Tibial nerve (tissue), 4 donors: ENCODE measurements at regions not wholly inside any gene's neighbourhood (a gene's known extent, or its start where the extent isn't known, plus 50 kb on each side); places are given as distances from the start of the nearest gene placed in this dataset.

Experiments used
- DNase-seq, 2 donors: peaks; one replicate each; pipeline ENCODE4 v3.0.0-alpha.2; 2019; ENCODE audit warnings: low spot score in 2 of 2
- H3K27ac ChIP-seq, 4 donors: fragments of 200-600 bp; sonication (generic) in 3 of 4; one replicate each; pipeline ENCODE4 v1.5.1; 2017 to 2019; ENCODE audit warnings: mild to moderate bottlenecking in 1 of 4
- H3K27me3 ChIP-seq, 2 donors: fragments of 200-600 bp; sonication (generic) in 1 of 2; one replicate each; pipeline versions ENCODE4 v1.5.1 to v1.6.0; 2017 to 2019
- H3K36me3 ChIP-seq, 3 donors: fragments of 200-600 bp; sonication (generic); one replicate each; pipeline ENCODE4 v1.5.1; 2018 to 2019
- H3K4me1 ChIP-seq, 4 donors: fragments of 200-600 bp; sonication (generic) in 3 of 4; one replicate each; pipeline ENCODE4 v1.5.1; 2017 to 2019
- H3K4me3 ChIP-seq, 4 donors: fragments of 200-600 bp; sonication (generic) in 3 of 4; one replicate each; pipeline ENCODE4 v1.5.1; 2017 to 2019; ENCODE audit warnings: mild to moderate bottlenecking in 1 of 4, moderate library complexity in 1 of 4
- H3K9me3 ChIP-seq, 4 donors: fragments of 200-600 bp; sonication (generic) in 3 of 4; one replicate each; pipeline ENCODE4 v1.5.1; 2017 to 2019
- EP300 ChIP-seq, 2 donors: sonication (generic); formaldehyde crosslinking; IDR thresholded peaks; one replicate each; pipeline ENCODE4 v1.6.1; 2017; ENCODE audit warnings: antibody characterized with exemption in 2 of 2, mild to moderate bottlenecking in 1 of 2
- POLR2A ChIP-seq, 2 donors: fragments of 450-650 bp; IDR thresholded peaks; one replicate each; pipeline ENCODE4 v1.6.1; 2017; ENCODE audit warnings: antibody characterized with exemption in 2 of 2, mild to moderate bottlenecking in 2 of 2, moderate library complexity in 2 of 2
- WGBS, 2 donors: methylation state at CpG; one replicate each; pipeline ENCODE4 v1.1.5; 2018; 5-methylcytosine and 5-hydroxymethylcytosine counted together
- TF ChIP-seq, protein P1 (sequence below), 5 experiments: fragments of 200-600 bp in 3 of 5; fragments of 450-650 bp in 2 of 5; sonication (generic) in 3 of 5; IDR thresholded peaks; one replicate each; pipeline ENCODE4 v1.5.1; 2016 to 2019; ENCODE audit warnings: antibody characterized with exemption in 5 of 5, mild to moderate bottlenecking in 3 of 5, moderate library complexity in 2 of 5

DNA sequence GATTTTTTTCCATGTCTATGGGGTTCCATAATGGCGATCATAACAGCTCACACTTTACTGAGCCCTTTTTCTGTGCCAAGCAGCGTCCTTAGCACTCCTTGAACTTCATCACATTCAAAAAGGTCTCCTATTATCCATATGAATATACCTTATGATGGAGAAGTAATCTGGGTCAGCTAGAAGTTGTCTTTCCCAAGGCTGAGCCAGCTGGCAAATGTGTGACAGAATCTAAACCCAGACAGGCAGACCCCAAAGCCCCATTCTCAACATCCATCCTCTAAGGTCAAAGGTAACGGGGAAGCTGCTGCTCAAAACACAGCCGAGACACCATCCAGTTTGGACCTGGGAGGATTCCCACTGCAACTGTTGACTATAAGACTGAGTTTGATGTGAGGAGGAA is 249.6 kb downstream of the PRDM2 start:
- TF ChIP-seq POLR2A (IDR thresholded peaks at IDR 0.05) = no peak
- TF ChIP-seq, protein P1, sequence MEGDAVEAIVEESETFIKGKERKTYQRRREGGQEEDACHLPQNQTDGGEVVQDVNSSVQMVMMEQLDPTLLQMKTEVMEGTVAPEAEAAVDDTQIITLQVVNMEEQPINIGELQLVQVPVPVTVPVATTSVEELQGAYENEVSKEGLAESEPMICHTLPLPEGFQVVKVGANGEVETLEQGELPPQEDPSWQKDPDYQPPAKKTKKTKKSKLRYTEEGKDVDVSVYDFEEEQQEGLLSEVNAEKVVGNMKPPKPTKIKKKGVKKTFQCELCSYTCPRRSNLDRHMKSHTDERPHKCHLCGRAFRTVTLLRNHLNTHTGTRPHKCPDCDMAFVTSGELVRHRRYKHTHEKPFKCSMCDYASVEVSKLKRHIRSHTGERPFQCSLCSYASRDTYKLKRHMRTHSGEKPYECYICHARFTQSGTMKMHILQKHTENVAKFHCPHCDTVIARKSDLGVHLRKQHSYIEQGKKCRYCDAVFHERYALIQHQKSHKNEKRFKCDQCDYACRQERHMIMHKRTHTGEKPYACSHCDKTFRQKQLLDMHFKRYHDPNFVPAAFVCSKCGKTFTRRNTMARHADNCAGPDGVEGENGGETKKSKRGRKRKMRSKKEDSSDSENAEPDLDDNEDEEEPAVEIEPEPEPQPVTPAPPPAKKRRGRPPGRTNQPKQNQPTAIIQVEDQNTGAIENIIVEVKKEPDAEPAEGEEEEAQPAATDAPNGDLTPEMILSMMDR (IDR thresholded peaks at IDR 0.05) = no peak
- no peak for TF ChIP-seq EP300 (IDR thresholded peaks at IDR 0.05)
- H3K4me3 ChIP-seq = no peak overlapping the region
- H3K36me3 ChIP-seq = no peaks in the 10 kb centered on the region
- H3K27me3 ChIP-seq = no peaks in the 10 kb centered on the region
- H3K4me1 ChIP-seq = no peaks in the 10 kb centered on the region
- no peaks in the 10 kb centered on the region for H3K9me3 ChIP-seq
- WGBS, 2 donors = 75 to 79% methylated on average over 4 of the region's 4 CpGs
- DNase-seq = no peak
- H3K27ac ChIP-seq = peak overlapping the region in 3 of 4 donors; percentile 53 to 87 (median 55)

DNA sequence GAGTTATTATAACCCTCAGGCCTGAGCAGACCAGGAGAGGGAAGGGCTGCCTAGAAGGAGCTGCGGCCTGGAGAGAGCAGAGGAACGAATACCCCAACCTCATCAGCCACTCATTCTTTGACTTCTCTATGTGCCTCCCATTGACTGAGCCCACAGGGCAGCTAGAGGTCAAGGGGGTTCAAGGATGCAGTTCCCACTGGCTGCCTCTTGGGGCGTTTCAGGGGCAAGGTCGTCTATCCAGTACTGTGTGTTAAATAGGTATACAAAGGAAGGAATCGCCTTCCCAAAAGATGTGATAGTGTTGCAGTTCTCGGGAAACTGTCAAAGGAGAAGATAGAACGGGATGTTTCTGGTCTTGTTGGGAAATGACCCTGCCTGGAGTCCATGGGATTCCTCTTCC is 250.6 kb downstream of the PRDM2 start:
- no peak overlapping the region for H3K4me3 ChIP-seq
- WGBS, 2 donors = 52 to 63% methylated on average over 7 of the region's 7 CpGs

DNA sequence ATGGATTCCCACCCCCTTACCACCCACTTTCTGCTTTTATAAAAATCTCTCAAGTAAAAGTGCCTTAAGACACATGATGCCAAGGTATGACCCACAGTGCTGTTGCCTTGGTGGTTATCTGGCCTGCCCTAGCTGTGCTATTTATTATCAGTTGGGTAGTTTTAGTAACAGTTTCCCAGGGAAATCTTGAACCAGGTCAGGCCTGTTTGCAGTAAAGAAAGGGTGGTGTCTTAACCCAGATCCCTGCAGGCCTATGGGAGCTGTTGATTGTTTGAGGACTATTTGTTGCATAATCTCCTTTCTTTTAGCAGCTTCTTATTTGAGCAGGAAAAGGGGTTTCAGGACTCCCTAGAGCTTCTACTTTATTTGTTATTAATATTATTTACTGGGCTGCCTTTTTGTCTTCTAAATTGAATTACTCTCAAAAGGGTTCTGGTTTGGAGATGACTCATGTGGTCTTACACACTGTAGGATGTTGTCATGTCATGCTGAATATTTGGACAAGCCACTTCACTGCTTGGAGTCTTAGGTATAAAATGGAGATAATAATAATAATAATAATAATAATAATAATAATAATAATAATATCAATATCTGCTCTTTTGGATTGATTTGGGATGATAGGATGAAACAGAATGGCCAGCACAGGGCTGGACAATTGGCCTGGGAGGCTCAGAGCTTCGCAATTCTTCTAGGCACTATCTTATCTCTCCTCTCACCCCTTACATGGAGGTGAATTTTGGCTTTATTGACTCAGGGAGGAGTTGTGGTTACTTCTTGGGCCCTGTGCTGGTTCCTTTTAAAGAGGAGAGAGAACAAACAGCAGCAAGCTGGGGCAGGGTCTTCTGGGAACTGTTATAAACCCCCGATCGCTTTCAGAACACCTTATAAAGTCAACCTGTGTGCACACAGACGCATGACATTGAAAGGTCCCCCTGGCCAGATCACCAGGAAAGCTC is 252.1 kb downstream of the PRDM2 start:
- no peak for DNase-seq
- H3K36me3 ChIP-seq = no peaks in the 10 kb centered on the region
- TF ChIP-seq POLR2A (IDR thresholded peaks at IDR 0.05) = no peak
- TF ChIP-seq EP300 (IDR thresholded peaks at IDR 0.05) = peak in 1 of 2 donors; percentile 34
- TF ChIP-seq, protein P1 (IDR thresholded peaks at IDR 0.05) = no peak
- H3K4me3 ChIP-seq = no peak overlapping the region
- H3K27ac ChIP-seq = no peak overlapping the region
- no peaks in the 10 kb centered on the region for H3K9me3 ChIP-seq
- WGBS, 2 donors = 69 to 79% methylated on average over 4 of the region's 4 CpGs
- H3K27me3 ChIP-seq = no peaks in the 10 kb centered on the region
- H3K4me1 ChIP-seq = no peaks in the 10 kb centered on the region

More for the DNA sequence above, 250.6 kb downstream of the PRDM2 start:
- no peaks in the 10 kb centered on the region for H3K4me1 ChIP-seq
- TF ChIP-seq EP300 (IDR thresholded peaks at IDR 0.05) (no peak), POLR2A (IDR thresholded peaks at IDR 0.05) (no peak)
- TF ChIP-seq, protein P1 (IDR thresholded peaks at IDR 0.05) = no peak
- H3K27ac ChIP-seq = peak overlapping the region in 1 of 4 donors; percentile 87
- H3K27me3 ChIP-seq = no peaks in the 10 kb centered on the region
- H3K9me3 ChIP-seq = no peaks in the 10 kb centered on the region
- no peaks in the 10 kb centered on the region for H3K36me3 ChIP-seq
- no peak for DNase-seq

DNA sequence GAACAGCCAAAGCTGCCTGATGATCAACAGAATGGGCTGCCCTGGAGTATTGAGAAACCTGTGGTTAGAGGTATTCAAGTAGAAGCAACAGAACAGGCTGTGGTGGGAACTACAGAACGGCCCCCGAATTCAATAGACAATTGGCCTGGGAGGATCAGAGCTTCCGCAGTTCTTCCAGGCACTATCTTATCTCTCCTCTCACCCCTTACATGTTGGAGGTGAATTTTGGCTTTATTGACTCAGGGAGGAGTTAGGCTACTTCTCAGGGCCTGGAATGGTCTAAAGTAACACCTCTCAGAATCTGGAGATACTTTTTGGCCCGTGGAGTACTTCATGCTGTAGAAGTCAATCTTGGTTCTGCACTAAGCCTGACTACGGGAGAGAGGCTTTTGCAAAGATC is 253.0 kb downstream of the PRDM2 start:
- Histone ChIP-seq H3K27ac (no peak overlapping the region), H3K36me3 (no peaks in the 10 kb centered on the region), H3K27me3 (no peaks in the 10 kb centered on the region), H3K4me3 (no peak overlapping the region), H3K9me3 (no peaks in the 10 kb centered on the region), H3K4me1 (no peaks in the 10 kb centered on the region)
- TF ChIP-seq EP300 (IDR thresholded peaks at IDR 0.05) (no peak), POLR2A (IDR thresholded peaks at IDR 0.05) (no peak)
- TF ChIP-seq, protein P1 (IDR thresholded peaks at IDR 0.05) = no peak
- DNase-seq = no peak
- WGBS, 2 donors = 80 to 82% methylated on average over 5 of the region's 5 CpGs

DNA sequence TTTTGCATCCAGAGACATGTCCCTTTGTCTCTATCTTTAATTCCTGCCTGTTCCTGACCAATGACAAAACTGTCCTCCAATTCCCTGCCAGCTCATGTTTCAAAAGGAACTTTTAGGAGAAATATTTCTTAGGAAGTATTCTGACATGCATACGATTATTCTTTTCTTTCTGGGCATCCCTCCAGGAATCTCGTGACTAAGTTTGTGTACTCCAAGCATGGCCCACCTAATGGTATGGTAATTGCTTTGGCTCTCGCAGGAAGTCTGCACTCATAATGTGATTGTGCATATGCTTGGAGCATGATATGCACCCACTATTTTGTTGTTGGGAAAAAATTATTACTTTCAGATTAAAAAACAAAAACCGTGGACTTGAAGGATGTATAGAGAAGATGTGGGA is 256.4 kb downstream of the PRDM2 start:
- TF ChIP-seq, protein P1 (IDR thresholded peaks at IDR 0.05) = no peak
- TF ChIP-seq EP300 (IDR thresholded peaks at IDR 0.05) = no peak
- no peak for TF ChIP-seq POLR2A (IDR thresholded peaks at IDR 0.05)

More for the DNA sequence above, 256.4 kb downstream of the PRDM2 start:
- Histone ChIP-seq H3K36me3 (no peaks in the 10 kb centered on the region), H3K27me3 (peaks cover 0 to 2% of the 10 kb centered on the region in 2 donors), H3K9me3 (no peaks in the 10 kb centered on the region), H3K4me3 (no peak overlapping the region), H3K27ac (no peak overlapping the region), H3K4me1 (peaks cover 0 to 4% (median 0%) of the 10 kb centered on the region in 4 donors)
- no peak for DNase-seq
- WGBS, 2 donors = 31 to 33% methylated on average over 4 of the region's 4 CpGs
